Heart left ventricle (tissue), 16 donors: ENCODE measurements at regions not wholly inside any gene's neighbourhood (a gene's known extent, or its start where the extent isn't known, plus 50 kb on each side); places are given as distances from the start of the nearest gene placed in this dataset.

Source experiments
- ATAC-seq, 4 donors: fragments of 200-7000 bp; cut with Tn5 transposase; one replicate each; pipeline ENCODE4 v1.9.1; 2020 to 2022; ENCODE audit warnings: moderate library complexity in 4 of 4, mild to moderate bottlenecking in 3 of 4, moderate number of reproducible peaks in 1 of 4
- DNase-seq, 5 donors: peaks; one replicate each; pipeline ENCODE4 v3.0.0-alpha.2; 2020
- H3K27ac ChIP-seq, 12 donors: fragments of 200-600 bp; sonication (generic) in 4 of 12; one replicate each; pipeline versions ENCODE4 v1.5.0 to v1.8.0; 2016 to 2022; ENCODE audit warnings: mild to moderate bottlenecking in 2 of 12
- H3K27me3 ChIP-seq, 9 donors: fragments of 200-600 bp; sonication (generic) in 2 of 9; one replicate each; pipeline versions ENCODE4 v1.5.1 to v1.8.0; 2016 to 2022; ENCODE audit warnings: mild to moderate bottlenecking in 3 of 9
- H3K36me3 ChIP-seq, 9 donors: fragments of 200-600 bp; sonication (generic) in 2 of 9; one replicate each; pipeline versions ENCODE4 v1.5.0 to v1.8.0; 2018 to 2022; ENCODE audit warnings: mild to moderate bottlenecking in 2 of 9
- H3K4me1 ChIP-seq, 12 donors: fragments of 200-600 bp; sonication (generic) in 4 of 12; one replicate each; pipeline versions ENCODE4 v1.5.0 to v1.8.0; 2016 to 2022; ENCODE audit warnings: mild to moderate bottlenecking in 3 of 12
- H3K4me3 ChIP-seq, 12 donors: fragments of 200-600 bp; sonication (generic) in 4 of 12; one replicate each; pipeline versions ENCODE4 v1.5.0 to v1.8.0; 2017 to 2022; ENCODE audit warnings: mild to moderate bottlenecking in 9 of 12, moderate library complexity in 4 of 12
- H3K9me3 ChIP-seq, 12 donors: fragments of 200-600 bp; sonication (generic) in 4 of 12; one replicate each; pipeline versions ENCODE4 v1.5.0 to v1.8.0; 2016 to 2022; ENCODE audit warnings: mild to moderate bottlenecking in 1 of 12
- CTCF ChIP-seq, 12 donors: fragments of 200-600 bp; sonication (generic) in 4 of 12; IDR thresholded peaks; one replicate each; pipeline versions ENCODE4 v1.5.0 to v1.8.0; 2018 to 2022; ENCODE audit warnings: antibody characterized with exemption in 12 of 12, mild to moderate bottlenecking in 5 of 12
- POLR2A ChIP-seq, 2 donors: fragments of 450-650 bp; IDR thresholded peaks; one replicate each; pipeline ENCODE4 v1.6.1; 2017; ENCODE audit warnings: antibody characterized with exemption in 2 of 2, mild to moderate bottlenecking in 2 of 2, moderate library complexity in 2 of 2
- WGBS, 4 donors: extraction: QIAGEN DNeasy Blood & Tissue Kit in 2 of 4; methylation state at CpG; one replicate each; pipeline versions ENCODE4 v1.1.5 to v1.1.7; 2013 to 2018; 5-methylcytosine and 5-hydroxymethylcytosine counted together
- intact Hi-C, 10 donors: fragments of 100-400 bp; cut with DNase I; formaldehyde crosslinking; loops; one replicate each; pipeline versions ENCODE4 v1.11.1 to v1.14.2; 2022
- donor health status: ischemic (EF 13 %, LVEDD 7.1; RV severe dilation, severe dysfunction).
- donor health status: healthy with polysubstance abuse.
- donor health status: DM: no; HTN: yes; CAD: no.
- donor health status: DM: no; HTN: no; CAD: no.
- donor health status: ischemic (EF 25% LVEDD 6.9; RV normal size, moderate dysfunction).
- donor health status: ischemic (EF 25% LVEDD 5.7; RV mildly dilated, moderate dysfunction).
- donor health status: healthy.
- donor health status: DM: yes; HTN: yes; CAD: no.
- donor health status: ischemic (EF 35%, LVEDD 5.7; RV mildly dilated, moderate dysfunction).
- donor health status: nonischemic (EF 11% LVEDD 7.7; RV severe dilation, severe dysfunction).
- donor health status: DM: yes; HTN: yes; CAD: no.
- donor health status: PGD.
- donor health status: ischemic (EF 29% LVEDD 5.4; RV normal size, mild dysfunction).
- donor health status: nonischemic (EF 23%, LVEDD 6.1; RV moderate dilation, normal function).

GRCh38 chr5:168104350-168104749, 187.1 kb upstream of the WWC1 start:
- peak in 3 of 4 donors; percentile 10 to 14 (median 10) for ATAC-seq
- TF ChIP-seq CTCF (IDR thresholded peaks at IDR 0.05) (no peak), POLR2A (IDR thresholded peaks at IDR 0.05) (no peak)
- 66 to 89% (median 84%) methylated on average over 12 of the region's 12 CpGs for WGBS, 4 donors

DNA sequence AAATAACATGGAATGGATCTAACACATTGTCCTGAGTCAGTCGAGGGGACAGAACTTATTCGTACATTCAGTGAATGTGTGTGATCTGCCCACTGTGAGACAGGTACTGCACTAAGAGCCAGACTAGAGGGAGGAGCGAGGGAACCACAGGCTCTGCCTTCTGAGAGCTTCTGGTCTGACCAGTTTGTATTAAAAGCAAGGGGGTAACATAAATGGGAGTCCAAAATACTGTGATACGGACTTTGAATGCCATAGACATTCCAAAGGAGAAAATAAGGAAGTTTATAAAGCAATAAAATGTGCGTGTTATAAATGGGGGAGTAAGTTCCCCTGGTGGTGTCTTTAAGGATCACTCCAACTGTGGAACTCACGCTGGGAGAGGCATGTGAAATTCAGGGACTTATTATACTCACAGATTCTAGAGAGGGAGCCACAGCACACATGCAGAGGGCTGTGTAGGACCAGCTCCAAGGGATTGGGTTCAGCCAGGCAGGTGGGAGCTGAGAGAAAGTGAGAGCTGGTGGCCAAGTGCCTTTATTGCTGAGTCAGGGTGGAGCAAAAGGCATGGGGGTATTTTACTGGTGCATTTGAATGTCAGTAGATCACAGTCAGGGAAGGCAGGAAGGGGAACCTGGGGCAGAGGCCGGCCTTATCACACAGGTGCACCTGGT, 186.5 kb upstream of the WWC1 start:
- intact Hi-C loops: no loop called here
- H3K27ac ChIP-seq: peak overlapping the region in 1 of 12 donors; percentile 9

More at GRCh38 chr5:168104350-168104749, 187.1 kb upstream of the WWC1 start:
- Histone ChIP-seq H3K27ac (peak overlapping the region in 1 of 12 donors; percentile 9), H3K36me3 (peaks cover 0 to 23% (median 0%) of the 10 kb centered on the region in 9 donors), H3K4me3 (no peak overlapping the region), H3K9me3 (no peaks in the 10 kb centered on the region), H3K27me3 (no peaks in the 10 kb centered on the region), H3K4me1 (peaks cover 0 to 25% (median 0%) of the 10 kb centered on the region in 12 donors)
- intact Hi-C loops: no loop called here
- no peak for DNase-seq

DNA sequence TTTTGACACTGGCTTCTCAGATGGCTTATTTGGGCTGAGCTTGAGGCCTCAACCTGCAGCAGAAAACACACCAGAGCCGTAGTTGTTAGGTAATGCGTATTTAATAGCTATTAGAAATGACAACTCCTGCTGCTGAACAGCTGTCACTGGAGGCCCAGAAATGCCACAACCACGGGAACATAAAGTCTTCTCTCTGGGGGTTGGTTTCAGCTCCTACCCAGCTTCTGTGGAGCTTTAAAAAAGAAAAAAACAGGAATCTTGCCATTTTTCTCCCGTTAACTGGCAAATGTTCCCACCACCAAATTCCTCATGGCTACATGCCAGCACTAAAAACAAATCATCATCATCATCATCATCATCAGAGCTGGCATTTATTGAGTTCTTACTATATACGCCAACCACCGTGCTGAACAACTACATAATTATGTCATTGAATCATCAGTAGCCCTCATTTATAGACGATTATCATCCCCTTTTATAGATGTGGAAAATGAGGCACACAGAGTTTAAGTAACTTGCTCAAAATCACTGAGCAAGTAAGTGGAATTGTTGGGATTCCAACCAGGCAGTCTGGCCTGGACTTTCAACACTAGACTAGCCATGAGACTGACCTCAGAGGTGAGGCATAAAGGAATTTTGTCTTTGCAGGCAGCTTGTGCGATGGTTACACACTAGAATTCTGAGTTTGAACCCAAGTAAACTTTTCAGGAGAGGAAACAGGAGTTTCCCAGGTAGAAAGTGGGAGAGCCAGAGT, 185.3 kb upstream of the WWC1 start:
- no peaks in the 10 kb centered on the region for H3K27me3 ChIP-seq
- TF ChIP-seq CTCF (IDR thresholded peaks at IDR 0.05) (no peak), POLR2A (IDR thresholded peaks at IDR 0.05) (no peak)

More for the DNA sequence above, 186.5 kb upstream of the WWC1 start:
- Histone ChIP-seq H3K27me3 (no peaks in the 10 kb centered on the region), H3K4me3 (no peak overlapping the region), H3K4me1 (peaks cover 0 to 25% (median 0%) of the 10 kb centered on the region in 12 donors), H3K9me3 (no peaks in the 10 kb centered on the region), H3K36me3 (peaks cover 0 to 22% (median 0%) of the 10 kb centered on the region in 9 donors)
- WGBS, 4 donors: 66 to 75% (median 72%) methylated on average over 7 of the region's 7 CpGs
- TF ChIP-seq CTCF (IDR thresholded peaks at IDR 0.05): no peak
- TF ChIP-seq POLR2A (IDR thresholded peaks at IDR 0.05): no peak
- DNase-seq (no peak), ATAC-seq (peak in 3 of 4 donors; percentile 8 to 19 (median 15))

DNA sequence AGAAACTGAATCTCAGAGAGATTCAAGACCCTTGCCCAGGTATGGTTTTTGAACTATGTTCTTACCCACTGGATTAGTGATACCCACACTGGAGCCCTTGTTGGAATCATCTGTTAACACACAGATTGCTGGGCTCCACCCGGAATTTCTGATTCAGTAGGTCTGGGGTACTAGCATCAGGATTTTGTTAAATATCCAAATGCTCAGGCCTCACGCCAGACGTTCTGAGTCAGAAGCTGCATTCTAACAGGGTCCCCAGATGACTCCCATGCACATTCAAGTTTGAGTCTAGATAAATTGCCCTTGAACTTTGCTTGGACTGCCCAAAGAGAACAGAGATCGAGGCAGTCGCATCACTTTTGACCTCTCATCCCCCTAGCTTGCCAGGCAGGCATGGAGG, 182.0 kb upstream of the WWC1 start:
- no peak for DNase-seq
- Histone ChIP-seq H3K4me3 (no peak overlapping the region), H3K36me3 (peaks cover 0 to 28% (median 0%) of the 10 kb centered on the region in 9 donors), H3K9me3 (no peaks in the 10 kb centered on the region), H3K27me3 (no peaks in the 10 kb centered on the region), H3K27ac (no peak overlapping the region), H3K4me1 (peaks cover 0 to 18% (median 0%) of the 10 kb centered on the region in 12 donors)
- no peak for ATAC-seq
- intact Hi-C loops: no loop called here
- no peak for TF ChIP-seq CTCF (IDR thresholded peaks at IDR 0.05)
- no peak for TF ChIP-seq POLR2A (IDR thresholded peaks at IDR 0.05)
- WGBS, 4 donors: 63 to 78% (median 70%) methylated on average over 5 of the region's 5 CpGs

More for the DNA sequence above, 185.3 kb upstream of the WWC1 start:
- H3K27ac ChIP-seq: peak overlapping the region in 3 of 12 donors; percentile 5 to 16 (median 9)
- ATAC-seq (peak in 1 of 4 donors; percentile 23), DNase-seq (no peak)
- no peaks in the 10 kb centered on the region for H3K9me3 ChIP-seq
- H3K4me3 ChIP-seq: no peak overlapping the region
- H3K36me3 ChIP-seq: peaks cover 0 to 26% (median 0%) of the 10 kb centered on the region in 9 donors
- intact Hi-C loops: no loop called here
- WGBS, 4 donors: 59 to 66% (median 60%) methylated on average over 8 of the region's 8 CpGs
- H3K4me1 ChIP-seq: peaks cover 0 to 25% (median 0%) of the 10 kb centered on the region in 12 donors
